ENCODE measurements at regions not wholly inside any gene's neighbourhood (a gene's known extent, or its start where the extent isn't known, plus 50 kb on each side); places are given as distances from the start of the nearest gene placed in this dataset.
A peak's percentile ranks its signal among the peaks of the same experiment; 100 is the strongest.

DNA sequence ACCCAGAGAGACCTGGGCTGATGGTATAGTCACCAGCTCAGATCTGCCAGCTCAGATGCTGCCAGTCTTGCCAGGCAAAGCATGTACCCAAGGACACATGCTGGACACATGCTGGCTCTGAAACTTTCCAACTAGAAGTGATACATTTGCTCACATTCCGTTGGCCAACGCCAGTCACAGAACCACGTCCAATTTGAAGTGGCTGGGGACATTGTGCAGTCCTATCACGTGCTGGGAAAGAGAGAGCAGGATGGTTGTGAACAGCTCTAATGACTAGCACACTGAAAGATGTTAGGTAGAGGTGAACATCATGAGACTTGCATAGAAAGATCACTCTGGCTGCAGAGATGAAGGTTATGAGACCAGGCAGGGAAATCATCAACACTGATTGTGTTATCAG, 308.5 kb upstream of the ROPN1 start:
- DNase-seq, result no peak
- TF ChIP-seq, protein P1, sequence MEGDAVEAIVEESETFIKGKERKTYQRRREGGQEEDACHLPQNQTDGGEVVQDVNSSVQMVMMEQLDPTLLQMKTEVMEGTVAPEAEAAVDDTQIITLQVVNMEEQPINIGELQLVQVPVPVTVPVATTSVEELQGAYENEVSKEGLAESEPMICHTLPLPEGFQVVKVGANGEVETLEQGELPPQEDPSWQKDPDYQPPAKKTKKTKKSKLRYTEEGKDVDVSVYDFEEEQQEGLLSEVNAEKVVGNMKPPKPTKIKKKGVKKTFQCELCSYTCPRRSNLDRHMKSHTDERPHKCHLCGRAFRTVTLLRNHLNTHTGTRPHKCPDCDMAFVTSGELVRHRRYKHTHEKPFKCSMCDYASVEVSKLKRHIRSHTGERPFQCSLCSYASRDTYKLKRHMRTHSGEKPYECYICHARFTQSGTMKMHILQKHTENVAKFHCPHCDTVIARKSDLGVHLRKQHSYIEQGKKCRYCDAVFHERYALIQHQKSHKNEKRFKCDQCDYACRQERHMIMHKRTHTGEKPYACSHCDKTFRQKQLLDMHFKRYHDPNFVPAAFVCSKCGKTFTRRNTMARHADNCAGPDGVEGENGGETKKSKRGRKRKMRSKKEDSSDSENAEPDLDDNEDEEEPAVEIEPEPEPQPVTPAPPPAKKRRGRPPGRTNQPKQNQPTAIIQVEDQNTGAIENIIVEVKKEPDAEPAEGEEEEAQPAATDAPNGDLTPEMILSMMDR (IDR thresholded peaks at IDR 0.05), result no peak
- peaks cover 18% of the 10 kb centered on the region for H3K9me3 Mint-ChIP-seq
- H3K36me3 Mint-ChIP-seq (ENCODE audit: low read depth), result peaks cover 40% of the 10 kb centered on the region
- no peak overlapping the region for H3K27ac Mint-ChIP-seq
- no peak overlapping the region for H3K4me3 Mint-ChIP-seq
- H3K27me3 Mint-ChIP-seq (ENCODE audit: low read depth, poor library complexity), result no peaks in the 10 kb centered on the region
- H3K4me1 Mint-ChIP-seq, result peaks cover 65% of the 10 kb centered on the region

GRCh38 chr3:124303305-124303910, 311.5 kb upstream of the ROPN1 start:
- Mint-ChIP-seq H3K27me3 (ENCODE audit: low read depth, poor library complexity) (no peaks in the 10 kb centered on the region), H3K4me3 (no peak overlapping the region), H3K9me3 (peaks cover 48% of the 10 kb centered on the region), H3K36me3 (ENCODE audit: low read depth) (peaks cover 70% of the 10 kb centered on the region), H3K27ac (no peak overlapping the region), H3K4me1 (peaks cover 43% of the 10 kb centered on the region)
- DNase-seq, result no peak
- TF ChIP-seq, protein P1 (IDR thresholded peaks at IDR 0.05), result no peak

DNA sequence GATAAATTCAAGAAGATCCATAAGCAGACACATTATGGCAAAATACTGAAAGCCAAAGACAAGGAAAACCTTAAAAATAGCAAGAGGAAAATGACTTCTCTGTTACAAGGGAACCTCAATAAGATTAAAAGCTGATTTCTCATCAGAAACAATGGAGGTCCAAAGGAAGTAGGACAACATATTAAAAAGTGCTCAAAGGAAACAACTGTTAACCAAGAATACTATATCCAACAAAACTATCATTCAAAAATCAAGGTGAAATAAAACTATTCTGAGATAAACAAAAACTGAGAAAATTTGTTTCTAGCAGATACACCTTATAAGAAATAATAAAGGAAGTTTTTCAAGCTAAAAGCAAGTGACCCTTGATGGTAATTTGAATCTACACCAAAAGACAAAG, 314.7 kb upstream of the ROPN1 start:
- Mint-ChIP-seq H3K36me3 (ENCODE audit: low read depth) (peaks cover 66% of the 10 kb centered on the region), H3K4me3 (no peak overlapping the region), H3K27me3 (ENCODE audit: low read depth, poor library complexity) (no peaks in the 10 kb centered on the region), H3K27ac (no peak overlapping the region), H3K4me1 (peaks cover 26% of the 10 kb centered on the region), H3K9me3 (peaks cover 50% of the 10 kb centered on the region)
- no peak for DNase-seq
- TF ChIP-seq, protein P1 (IDR thresholded peaks at IDR 0.05), result no peak

DNA sequence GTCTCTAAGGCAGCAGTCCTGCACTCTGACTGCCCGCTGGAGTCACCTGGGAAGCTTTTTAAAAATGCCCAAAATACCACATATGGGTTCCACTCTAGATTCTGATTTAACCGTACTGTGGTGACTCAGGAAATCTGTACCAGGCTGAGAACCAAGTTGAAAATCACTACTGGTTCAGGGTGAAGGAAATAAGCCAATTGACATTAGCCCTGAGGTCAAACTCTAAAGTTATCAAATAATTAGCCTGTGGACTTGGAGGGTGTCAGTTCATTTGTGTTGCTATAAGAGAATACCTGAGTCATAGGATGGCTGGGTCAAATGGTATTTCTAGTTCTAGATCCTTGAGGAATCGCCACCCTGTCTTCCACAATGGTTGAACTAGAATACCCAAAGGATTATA, 321.7 kb upstream of the ROPN1 start:
- no peak for DNase-seq
- peaks cover 64% of the 10 kb centered on the region for H3K4me1 Mint-ChIP-seq
- TF ChIP-seq, protein P1 (IDR thresholded peaks at IDR 0.05), result no peak
- peaks cover 6% of the 10 kb centered on the region for H3K36me3 Mint-ChIP-seq (ENCODE audit: low read depth)
- H3K27ac Mint-ChIP-seq, result peak overlapping the region; percentile 62
- no peaks in the 10 kb centered on the region for H3K27me3 Mint-ChIP-seq (ENCODE audit: low read depth, poor library complexity)
- no peaks in the 10 kb centered on the region for H3K9me3 Mint-ChIP-seq
- H3K4me3 Mint-ChIP-seq, result no peak overlapping the region

DNA sequence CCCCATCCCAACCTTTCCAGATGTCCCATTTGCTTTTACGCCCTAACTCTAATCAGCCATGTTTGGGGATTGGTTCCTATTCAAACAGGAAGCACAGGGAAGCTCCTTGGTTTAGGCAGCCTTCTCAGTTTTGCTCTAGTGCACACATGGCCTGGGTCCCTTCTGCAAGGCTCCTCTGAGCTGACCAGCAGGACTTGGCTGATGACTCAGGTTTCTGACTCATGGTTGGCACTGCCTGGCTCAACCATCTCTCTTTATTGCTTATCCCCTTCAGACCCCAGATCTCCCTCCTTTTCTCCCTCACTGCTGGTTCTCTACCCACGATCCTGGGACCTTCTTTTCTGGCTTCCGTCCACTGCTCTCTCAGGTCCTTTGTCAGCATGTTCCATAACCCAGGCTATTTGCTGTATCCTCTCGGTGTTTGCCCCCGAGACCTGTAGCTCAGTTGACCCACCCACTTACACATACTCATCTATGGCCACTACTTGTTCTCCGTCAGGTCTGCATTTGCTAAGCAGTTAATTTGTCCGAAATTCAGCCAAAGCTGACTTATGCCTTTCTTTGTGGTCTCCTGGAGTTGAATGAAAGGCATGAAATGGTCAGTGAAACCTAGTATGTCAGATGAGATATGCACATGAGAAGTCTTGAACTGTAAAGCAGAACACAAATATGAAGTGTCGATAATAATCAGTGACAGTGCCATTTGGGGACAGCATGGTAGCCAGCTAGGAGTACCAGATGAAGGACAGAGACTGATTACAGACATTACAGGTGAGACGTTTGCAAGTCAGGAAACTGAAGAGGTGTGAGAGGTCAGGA, 323.5 kb upstream of the ROPN1 start:
- H3K4me3 Mint-ChIP-seq, result no peak overlapping the region
- H3K36me3 Mint-ChIP-seq (ENCODE audit: low read depth), result peaks cover 6% of the 10 kb centered on the region
- no peak for DNase-seq
- peak overlapping the region; percentile 96 for H3K27ac Mint-ChIP-seq
- H3K4me1 Mint-ChIP-seq, result peaks cover 52% of the 10 kb centered on the region
- H3K27me3 Mint-ChIP-seq (ENCODE audit: low read depth, poor library complexity), result no peaks in the 10 kb centered on the region
- TF ChIP-seq, protein P1 (IDR thresholded peaks at IDR 0.05), result no peak
- H3K9me3 Mint-ChIP-seq, result no peaks in the 10 kb centered on the region

GRCh38 chr3:124316034-124316287, 324.0 kb upstream of the ROPN1 start:
- peaks cover 6% of the 10 kb centered on the region for H3K36me3 Mint-ChIP-seq (ENCODE audit: low read depth)
- no peak for DNase-seq
- TF ChIP-seq, protein P1 (IDR thresholded peaks at IDR 0.05), result no peak
- H3K27me3 Mint-ChIP-seq (ENCODE audit: low read depth, poor library complexity), result no peaks in the 10 kb centered on the region
- peaks cover 52% of the 10 kb centered on the region for H3K4me1 Mint-ChIP-seq
- H3K9me3 Mint-ChIP-seq, result no peaks in the 10 kb centered on the region
- H3K27ac Mint-ChIP-seq, result peak overlapping the region; percentile 96
- no peak overlapping the region for H3K4me3 Mint-ChIP-seq

Data from nephron progenitor cell (in vitro differentiated cells).